Liver (tissue), 8 donors: ENCODE measurements at regions not wholly inside any gene's neighbourhood (a gene's known extent, or its start where the extent isn't known, plus 50 kb on each side); places are given as distances from the start of the nearest gene placed in this dataset.

ENCODE experiments used
- DNase-seq: peaks from one replicate; pipeline ENCODE4 v3.0.0-alpha.2; 2017; ENCODE audit warnings: low spot score
- H3K27ac ChIP-seq, 2 donors: one replicate each; pipeline ENCODE4 v1.7.0; 2013; ENCODE audit warnings: inconsistent platforms in 2 of 2, low read length in 2 of 2, control low read depth in 1 of 2, low read depth in 1 of 2, mild to moderate bottlenecking in 1 of 2
- H3K27me3 ChIP-seq, 4 donors: one replicate each; pipeline versions ENCODE4 v1.6.1 to v1.7.0; 2013; ENCODE audit warnings: low read length in 3 of 4, inconsistent platforms in 1 of 4, mild to moderate bottlenecking in 1 of 4, moderate library complexity in 1 of 4; ENCODE audit not compliant: control insufficient read depth in 4 of 4, insufficient read depth in 4 of 4
- H3K36me3 ChIP-seq, 4 donors: one replicate each; pipeline versions ENCODE4 v1.6.1 to v1.7.0; 2013; ENCODE audit warnings: low read length in 3 of 4, mild to moderate bottlenecking in 3 of 4, low read depth in 1 of 4, moderate library complexity in 1 of 4; ENCODE audit not compliant: control insufficient read depth in 4 of 4, insufficient read depth in 3 of 4
- H3K4me1 ChIP-seq, 4 donors: one replicate each; pipeline versions ENCODE4 v1.6.1 to v1.7.0; 2013; ENCODE audit warnings: low read length in 3 of 4, mild to moderate bottlenecking in 3 of 4, moderate library complexity in 1 of 4; ENCODE audit not compliant: control insufficient read depth in 4 of 4, insufficient read depth in 4 of 4
- H3K4me3 ChIP-seq, 3 donors: one replicate each; pipeline versions ENCODE4 v1.6.1 to v1.7.0; 2013; ENCODE audit warnings: low read length in 3 of 3, control low read depth in 1 of 3, low read depth in 1 of 3, mild to moderate bottlenecking in 1 of 3
- H3K9ac ChIP-seq, 2 donors: one replicate each; pipeline ENCODE4 v1.7.0; 2013; ENCODE audit warnings: low read length in 2 of 2, mild to moderate bottlenecking in 2 of 2, moderate library complexity in 2 of 2, control low read depth in 1 of 2, low read depth in 1 of 2
- H3K9me3 ChIP-seq, 4 donors: one replicate each; pipeline versions ENCODE4 v1.6.1 to v1.7.0; 2013; ENCODE audit warnings: low read length in 3 of 4; ENCODE audit not compliant: control insufficient read depth in 4 of 4
- EGR1 ChIP-seq, 2 donors: IDR thresholded peaks; 2 replicates each; pipeline ENCODE4 v1.6.1; 2016 to 2018; ENCODE audit warnings: antibody characterized with exemption in 2 of 2, low read depth in 2 of 2
- FOXA1 ChIP-seq: IDR thresholded peaks from 2 replicates; pipeline ENCODE4 v1.6.1; 2016; ENCODE audit warnings: antibody characterized with exemption
- FOXA2 ChIP-seq: IDR thresholded peaks from 2 replicates; pipeline ENCODE4 v1.6.1; 2016; ENCODE audit warnings: antibody characterized with exemption
- GABPA ChIP-seq, 2 donors: IDR thresholded peaks in 1 of 2; conservative IDR thresholded peaks in 1 of 2; 2 replicates each; pipeline ENCODE4 v1.6.1; 2016; ENCODE audit warnings: antibody characterized with exemption in 2 of 2, mild to moderate bottlenecking in 1 of 2, moderate library complexity in 1 of 2
- HNF4G ChIP-seq: IDR thresholded peaks from 2 replicates; pipeline ENCODE4 v1.6.1; 2016; ENCODE audit warnings: antibody characterized with exemption
- JUND ChIP-seq, 2 donors: IDR thresholded peaks; 2 replicates each; pipeline ENCODE4 v1.6.1; 2016; ENCODE audit warnings: antibody characterized with exemption in 2 of 2
- NR2F2 ChIP-seq: IDR thresholded peaks from 2 replicates; pipeline ENCODE4 v1.6.1; 2016; ENCODE audit warnings: antibody characterized with exemption
- RAD21 ChIP-seq, 2 donors: IDR thresholded peaks; 2 replicates each; pipeline ENCODE4 v1.6.1; 2016; ENCODE audit warnings: antibody characterized with exemption in 2 of 2, mild to moderate bottlenecking in 2 of 2
- SP1 ChIP-seq: IDR thresholded peaks from 2 replicates; pipeline ENCODE4 v1.6.1; 2018; ENCODE audit warnings: antibody characterized with exemption, mild to moderate bottlenecking
- TAF1 ChIP-seq: conservative IDR thresholded peaks from 2 replicates; pipeline ENCODE4 v1.6.1; 2016; ENCODE audit warnings: antibody characterized with exemption, mild to moderate bottlenecking
- YY1 ChIP-seq: IDR thresholded peaks from 2 replicates; pipeline ENCODE4 v1.6.1; 2016; ENCODE audit warnings: antibody characterized with exemption, mild to moderate bottlenecking
- WGBS: extraction: QIAGEN DNeasy Blood & Tissue Kit; methylation state at CpG from one replicate; pipeline ENCODE4 v1.1.7; 2013; 5-methylcytosine and 5-hydroxymethylcytosine counted together
- TF ChIP-seq, protein P1 (sequence below): IDR thresholded peaks from 2 replicates; pipeline ENCODE4 v1.6.1; 2016; ENCODE audit warnings: antibody characterized with exemption, mild to moderate bottlenecking
- TF ChIP-seq, protein P2 (sequence below): IDR thresholded peaks from 2 replicates; pipeline ENCODE4 v1.6.1; 2016; ENCODE audit warnings: antibody characterized with exemption
- TF ChIP-seq, protein P3 (sequence below): fragments of 150-350 bp; IDR thresholded peaks from 2 replicates; pipeline ENCODE4 v1.5.1; 2017; ENCODE audit warnings: improper control_type of control experiment, low read depth, low read length; ENCODE audit not compliant: missing input control
- TF ChIP-seq, protein P4 (sequence below): IDR thresholded peaks from 2 replicates; pipeline ENCODE4 v1.6.1; 2016; ENCODE audit warnings: antibody characterized with exemption
- donor health status: healthy.
- donor health status: healthy.
- donor health status: healthy.
- donor health status: healthy.
- donor health status: healthy.

DNA sequence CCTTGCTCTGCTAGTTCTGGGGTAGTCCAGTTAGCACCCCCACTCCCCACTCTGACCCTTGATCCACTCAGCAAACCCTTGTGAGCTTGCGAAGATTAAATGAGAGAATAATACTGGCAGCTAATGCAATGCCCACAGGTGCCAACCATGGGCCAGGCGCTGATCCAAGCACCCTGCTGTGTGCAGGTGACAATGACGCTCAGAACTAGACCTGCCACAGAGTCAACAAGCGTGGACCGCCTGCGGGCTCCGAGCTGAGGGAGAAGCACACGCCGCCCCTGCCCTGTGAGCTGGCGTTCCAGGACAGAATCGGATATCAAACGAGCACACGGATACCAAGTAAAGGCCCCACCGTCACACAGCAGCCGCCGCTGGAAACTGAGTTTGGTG, 129.2 kb downstream of the FAM53A start (continued):
- TF ChIP-seq, protein P1, sequence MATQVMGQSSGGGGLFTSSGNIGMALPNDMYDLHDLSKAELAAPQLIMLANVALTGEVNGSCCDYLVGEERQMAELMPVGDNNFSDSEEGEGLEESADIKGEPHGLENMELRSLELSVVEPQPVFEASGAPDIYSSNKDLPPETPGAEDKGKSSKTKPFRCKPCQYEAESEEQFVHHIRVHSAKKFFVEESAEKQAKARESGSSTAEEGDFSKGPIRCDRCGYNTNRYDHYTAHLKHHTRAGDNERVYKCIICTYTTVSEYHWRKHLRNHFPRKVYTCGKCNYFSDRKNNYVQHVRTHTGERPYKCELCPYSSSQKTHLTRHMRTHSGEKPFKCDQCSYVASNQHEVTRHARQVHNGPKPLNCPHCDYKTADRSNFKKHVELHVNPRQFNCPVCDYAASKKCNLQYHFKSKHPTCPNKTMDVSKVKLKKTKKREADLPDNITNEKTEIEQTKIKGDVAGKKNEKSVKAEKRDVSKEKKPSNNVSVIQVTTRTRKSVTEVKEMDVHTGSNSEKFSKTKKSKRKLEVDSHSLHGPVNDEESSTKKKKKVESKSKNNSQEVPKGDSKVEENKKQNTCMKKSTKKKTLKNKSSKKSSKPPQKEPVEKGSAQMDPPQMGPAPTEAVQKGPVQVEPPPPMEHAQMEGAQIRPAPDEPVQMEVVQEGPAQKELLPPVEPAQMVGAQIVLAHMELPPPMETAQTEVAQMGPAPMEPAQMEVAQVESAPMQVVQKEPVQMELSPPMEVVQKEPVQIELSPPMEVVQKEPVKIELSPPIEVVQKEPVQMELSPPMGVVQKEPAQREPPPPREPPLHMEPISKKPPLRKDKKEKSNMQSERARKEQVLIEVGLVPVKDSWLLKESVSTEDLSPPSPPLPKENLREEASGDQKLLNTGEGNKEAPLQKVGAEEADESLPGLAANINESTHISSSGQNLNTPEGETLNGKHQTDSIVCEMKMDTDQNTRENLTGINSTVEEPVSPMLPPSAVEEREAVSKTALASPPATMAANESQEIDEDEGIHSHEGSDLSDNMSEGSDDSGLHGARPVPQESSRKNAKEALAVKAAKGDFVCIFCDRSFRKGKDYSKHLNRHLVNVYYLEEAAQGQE, result no peak
- no peak for TF ChIP-seq TAF1
- no peak for TF ChIP-seq HNF4G

DNA sequence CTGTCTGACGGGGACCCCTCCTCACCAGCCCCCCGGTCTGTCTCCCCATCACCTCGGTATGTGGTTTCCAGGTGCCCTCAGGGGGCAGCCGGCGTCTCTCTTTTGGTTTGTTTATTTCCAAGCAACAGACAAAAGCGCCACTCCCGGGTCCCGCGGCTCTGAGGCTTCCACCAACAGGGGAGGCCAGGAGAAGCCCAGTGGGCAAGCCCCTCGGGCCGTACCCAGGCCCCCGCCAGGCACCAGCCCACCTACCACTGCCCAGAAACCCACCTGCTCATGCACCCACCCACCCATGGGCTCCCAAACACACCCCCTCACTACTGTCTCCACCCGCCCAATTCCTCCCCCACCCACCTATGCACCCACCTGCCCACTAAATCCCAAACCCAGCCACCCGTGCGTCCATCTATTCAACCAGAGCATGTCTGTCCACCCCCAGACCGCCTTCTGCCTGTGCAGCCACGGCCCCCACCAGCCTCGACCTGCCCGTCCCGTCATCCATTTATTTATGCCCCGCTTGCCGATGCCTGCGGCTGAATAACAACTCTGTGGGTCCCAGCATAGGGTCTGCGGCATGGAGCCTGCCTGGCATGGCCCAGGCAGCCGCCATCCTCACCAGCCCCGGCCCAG, 129.8 kb downstream of the FAM53A start:
- Histone ChIP-seq H3K4me3 (no peak overlapping the region), H3K4me1 (no peaks in the 10 kb centered on the region), H3K9ac (no peak overlapping the region), H3K27me3 (peaks cover 0 to 3% (median 0%) of the 10 kb centered on the region in 4 donors), H3K36me3 (no peaks in the 10 kb centered on the region), H3K27ac (no peak overlapping the region), H3K9me3 (no peaks in the 10 kb centered on the region)
- TF ChIP-seq JUND (IDR thresholded peaks at IDR 0.05) (no peak), FOXA2 (no peak), NR2F2 (no peak), RAD21 (IDR thresholded peaks at IDR 0.05) (no peak), SP1 (no peak), TAF1 (no peak), YY1 (no peak), GABPA (IDR thresholded peaks at IDR 0.05 in 1 of 2, conservative IDR thresholded peaks at IDR 0.05 in 1 of 2) (no peak), EGR1 (IDR thresholded peaks at IDR 0.05; ENCODE audit: low read depth in 2 of 2) (no peak), FOXA1 (no peak)
- TF ChIP-seq, protein P2, sequence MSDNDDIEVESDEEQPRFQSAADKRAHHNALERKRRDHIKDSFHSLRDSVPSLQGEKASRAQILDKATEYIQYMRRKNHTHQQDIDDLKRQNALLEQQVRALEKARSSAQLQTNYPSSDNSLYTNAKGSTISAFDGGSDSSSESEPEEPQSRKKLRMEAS, result no peak
- TF ChIP-seq, protein P3, sequence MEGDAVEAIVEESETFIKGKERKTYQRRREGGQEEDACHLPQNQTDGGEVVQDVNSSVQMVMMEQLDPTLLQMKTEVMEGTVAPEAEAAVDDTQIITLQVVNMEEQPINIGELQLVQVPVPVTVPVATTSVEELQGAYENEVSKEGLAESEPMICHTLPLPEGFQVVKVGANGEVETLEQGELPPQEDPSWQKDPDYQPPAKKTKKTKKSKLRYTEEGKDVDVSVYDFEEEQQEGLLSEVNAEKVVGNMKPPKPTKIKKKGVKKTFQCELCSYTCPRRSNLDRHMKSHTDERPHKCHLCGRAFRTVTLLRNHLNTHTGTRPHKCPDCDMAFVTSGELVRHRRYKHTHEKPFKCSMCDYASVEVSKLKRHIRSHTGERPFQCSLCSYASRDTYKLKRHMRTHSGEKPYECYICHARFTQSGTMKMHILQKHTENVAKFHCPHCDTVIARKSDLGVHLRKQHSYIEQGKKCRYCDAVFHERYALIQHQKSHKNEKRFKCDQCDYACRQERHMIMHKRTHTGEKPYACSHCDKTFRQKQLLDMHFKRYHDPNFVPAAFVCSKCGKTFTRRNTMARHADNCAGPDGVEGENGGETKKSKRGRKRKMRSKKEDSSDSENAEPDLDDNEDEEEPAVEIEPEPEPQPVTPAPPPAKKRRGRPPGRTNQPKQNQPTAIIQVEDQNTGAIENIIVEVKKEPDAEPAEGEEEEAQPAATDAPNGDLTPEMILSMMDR, result no peak
- TF ChIP-seq, protein P4, sequence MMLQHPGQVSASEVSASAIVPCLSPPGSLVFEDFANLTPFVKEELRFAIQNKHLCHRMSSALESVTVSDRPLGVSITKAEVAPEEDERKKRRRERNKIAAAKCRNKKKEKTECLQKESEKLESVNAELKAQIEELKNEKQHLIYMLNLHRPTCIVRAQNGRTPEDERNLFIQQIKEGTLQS, result no peak
- no peak for DNase-seq
- 72% methylated on average over 26 of the region's 26 CpGs for WGBS

DNA sequence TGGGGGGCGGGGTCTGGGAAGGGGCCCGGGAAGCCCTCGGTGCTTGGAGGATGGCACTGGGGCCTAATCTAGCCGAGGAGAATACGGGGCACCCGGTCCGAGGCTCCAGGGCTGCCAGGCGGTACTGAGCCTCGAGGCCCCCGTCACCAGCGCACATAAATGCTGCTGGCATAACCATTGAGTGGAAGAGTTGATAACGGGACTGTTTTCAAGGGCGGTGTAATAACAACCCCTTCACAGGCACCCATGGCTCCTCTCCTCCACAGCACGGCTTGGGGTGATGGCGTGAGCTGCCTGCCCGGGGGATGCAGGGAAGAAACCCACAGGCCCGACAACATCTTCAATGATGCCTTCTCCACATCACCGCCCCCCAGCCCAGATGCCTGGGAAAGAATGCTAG, 130.7 kb downstream of the FAM53A start:
- no peak overlapping the region for H3K4me3 ChIP-seq
- H3K9ac ChIP-seq, result no peak overlapping the region
- 84% methylated on average over 18 of the region's 18 CpGs for WGBS
- H3K36me3 ChIP-seq, result no peaks in the 10 kb centered on the region
- DNase-seq, result no peak
- H3K9me3 ChIP-seq, result no peaks in the 10 kb centered on the region
- no peaks in the 10 kb centered on the region for H3K4me1 ChIP-seq
- TF ChIP-seq, protein P1, result no peak
- TF ChIP-seq YY1, result no peak
- no peak overlapping the region for H3K27ac ChIP-seq
- H3K27me3 ChIP-seq, result peaks cover 0 to 3% (median 0%) of the 10 kb centered on the region in 4 donors
